WERI-Rb-1 (cell line): ENCODE measurements at regions not wholly inside any gene's neighbourhood (a gene's known extent, or its start where the extent isn't known, plus 50 kb on each side); places are given as distances from the start of the nearest gene placed in this dataset.

ENCODE experiments used
- DNase-seq: peaks from one replicate; pipeline ENCODE4 v3.0.0-alpha.2; 2020
- H3K27ac ChIP-seq: fragments of 250-450 bp; sonication (Bioruptor Pico); 2 replicates; pipeline ENCODE4 v1.5.1; 2020; ENCODE audit warnings: mild to moderate bottlenecking, moderate library complexity
- H3K27me3 ChIP-seq: fragments of 250-450 bp; sonication (Bioruptor Pico); 2 replicates; pipeline ENCODE4 v1.5.1; 2021; ENCODE audit warnings: mild to moderate bottlenecking, low read depth, moderate library complexity; ENCODE audit not compliant: insufficient read depth, severe bottlenecking
- H3K36me3 ChIP-seq: fragments of 250-450 bp; sonication (Bioruptor Pico); 2 replicates; pipeline ENCODE4 v1.5.1; 2020; ENCODE audit warnings: mild to moderate bottlenecking, moderate library complexity
- H3K4me3 ChIP-seq: 2 replicates; pipeline ENCODE4 v1.5.1; 2011; ENCODE audit warnings: low read depth, mild to moderate bottlenecking, control low read depth, low read length
- H3K9me3 ChIP-seq: fragments of 250-450 bp; sonication (Bioruptor Pico); 2 replicates; pipeline ENCODE4 v1.5.1; 2021; ENCODE audit warnings: mild to moderate bottlenecking, moderate library complexity; ENCODE audit not compliant: severe bottlenecking
- TF ChIP-seq, protein P1 (sequence below): IDR thresholded peaks from 2 replicates; pipeline ENCODE4 v1.5.1; 2011; ENCODE audit warnings: low read depth, mild to moderate bottlenecking, control low read depth, inconsistent platforms, low read length

DNA sequence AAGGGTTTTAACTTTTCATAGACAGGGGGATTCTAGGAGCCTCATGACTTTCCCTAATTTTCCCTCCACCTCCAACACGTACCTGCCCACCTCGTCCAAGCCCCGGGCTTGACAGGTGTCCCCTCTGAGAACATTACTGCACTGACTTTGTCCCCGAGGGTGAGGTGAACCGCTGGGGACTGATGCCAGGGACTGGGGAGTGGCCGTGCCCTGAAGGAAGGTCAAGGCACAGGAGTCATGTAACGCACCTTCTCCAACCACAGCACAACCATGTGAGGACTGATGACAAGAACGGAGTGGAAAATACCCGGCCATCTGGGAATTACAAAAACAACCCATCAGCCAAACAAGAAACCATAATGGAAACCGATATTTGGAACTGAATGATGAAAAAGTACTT is 214.7 kb upstream of the C14orf180 start:
- H3K4me3 ChIP-seq: no peak overlapping the region
- H3K27me3 ChIP-seq: no peaks in the 10 kb centered on the region
- no peak for DNase-seq
- TF ChIP-seq, protein P1, sequence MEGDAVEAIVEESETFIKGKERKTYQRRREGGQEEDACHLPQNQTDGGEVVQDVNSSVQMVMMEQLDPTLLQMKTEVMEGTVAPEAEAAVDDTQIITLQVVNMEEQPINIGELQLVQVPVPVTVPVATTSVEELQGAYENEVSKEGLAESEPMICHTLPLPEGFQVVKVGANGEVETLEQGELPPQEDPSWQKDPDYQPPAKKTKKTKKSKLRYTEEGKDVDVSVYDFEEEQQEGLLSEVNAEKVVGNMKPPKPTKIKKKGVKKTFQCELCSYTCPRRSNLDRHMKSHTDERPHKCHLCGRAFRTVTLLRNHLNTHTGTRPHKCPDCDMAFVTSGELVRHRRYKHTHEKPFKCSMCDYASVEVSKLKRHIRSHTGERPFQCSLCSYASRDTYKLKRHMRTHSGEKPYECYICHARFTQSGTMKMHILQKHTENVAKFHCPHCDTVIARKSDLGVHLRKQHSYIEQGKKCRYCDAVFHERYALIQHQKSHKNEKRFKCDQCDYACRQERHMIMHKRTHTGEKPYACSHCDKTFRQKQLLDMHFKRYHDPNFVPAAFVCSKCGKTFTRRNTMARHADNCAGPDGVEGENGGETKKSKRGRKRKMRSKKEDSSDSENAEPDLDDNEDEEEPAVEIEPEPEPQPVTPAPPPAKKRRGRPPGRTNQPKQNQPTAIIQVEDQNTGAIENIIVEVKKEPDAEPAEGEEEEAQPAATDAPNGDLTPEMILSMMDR: no peak
- no peaks in the 10 kb centered on the region for H3K36me3 ChIP-seq
- peaks cover 2% of the 10 kb centered on the region for H3K9me3 ChIP-seq
- no peak overlapping the region for H3K27ac ChIP-seq

DNA sequence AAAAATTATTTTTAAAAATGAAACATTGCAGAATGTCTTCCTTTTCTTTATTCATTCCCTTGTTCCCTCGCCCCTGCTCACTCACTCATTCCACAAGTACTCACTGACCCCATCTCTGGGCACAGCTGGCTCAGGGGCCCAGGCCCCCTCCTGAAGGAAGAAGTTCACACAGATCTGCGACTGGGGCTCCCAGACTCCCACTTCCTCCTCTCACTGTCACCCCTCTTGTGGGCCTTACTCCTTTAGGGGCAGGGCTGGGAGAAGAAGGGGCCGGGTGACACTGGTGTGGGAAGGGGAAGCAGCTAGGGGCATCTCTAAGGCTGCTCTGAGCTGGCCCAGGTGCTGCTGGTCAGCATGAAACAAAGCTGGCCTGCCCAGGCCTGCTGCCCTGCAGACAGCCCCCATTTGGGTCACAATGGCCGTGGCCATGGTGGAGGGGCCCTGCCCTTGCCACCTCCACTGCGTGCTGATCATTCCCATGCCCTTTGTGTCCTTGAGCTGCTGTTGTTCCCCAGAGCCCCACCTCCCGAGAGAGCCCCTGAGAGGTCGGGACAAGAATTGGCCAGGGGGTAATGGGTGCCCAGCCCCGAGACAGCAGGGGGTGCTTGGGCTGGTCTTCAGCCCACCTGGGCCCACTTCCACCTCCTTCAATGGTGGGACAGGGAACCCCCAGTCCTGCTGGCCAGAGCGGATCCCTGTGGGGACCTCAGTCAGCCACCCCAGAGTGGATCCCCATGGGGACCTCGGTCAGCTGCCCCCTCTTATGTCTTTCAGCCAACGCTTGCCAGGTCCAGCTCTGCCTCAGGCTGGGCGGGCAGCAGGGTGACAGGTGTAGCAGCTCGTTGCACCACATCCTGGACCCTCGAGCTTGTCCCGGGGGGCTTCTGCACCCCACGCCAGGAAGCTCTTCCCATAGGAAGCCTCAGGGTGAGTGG is 212.4 kb upstream of the C14orf180 start:
- TF ChIP-seq, protein P1: no peak
- DNase-seq: no peak
- H3K27me3 ChIP-seq: no peaks in the 10 kb centered on the region

DNA sequence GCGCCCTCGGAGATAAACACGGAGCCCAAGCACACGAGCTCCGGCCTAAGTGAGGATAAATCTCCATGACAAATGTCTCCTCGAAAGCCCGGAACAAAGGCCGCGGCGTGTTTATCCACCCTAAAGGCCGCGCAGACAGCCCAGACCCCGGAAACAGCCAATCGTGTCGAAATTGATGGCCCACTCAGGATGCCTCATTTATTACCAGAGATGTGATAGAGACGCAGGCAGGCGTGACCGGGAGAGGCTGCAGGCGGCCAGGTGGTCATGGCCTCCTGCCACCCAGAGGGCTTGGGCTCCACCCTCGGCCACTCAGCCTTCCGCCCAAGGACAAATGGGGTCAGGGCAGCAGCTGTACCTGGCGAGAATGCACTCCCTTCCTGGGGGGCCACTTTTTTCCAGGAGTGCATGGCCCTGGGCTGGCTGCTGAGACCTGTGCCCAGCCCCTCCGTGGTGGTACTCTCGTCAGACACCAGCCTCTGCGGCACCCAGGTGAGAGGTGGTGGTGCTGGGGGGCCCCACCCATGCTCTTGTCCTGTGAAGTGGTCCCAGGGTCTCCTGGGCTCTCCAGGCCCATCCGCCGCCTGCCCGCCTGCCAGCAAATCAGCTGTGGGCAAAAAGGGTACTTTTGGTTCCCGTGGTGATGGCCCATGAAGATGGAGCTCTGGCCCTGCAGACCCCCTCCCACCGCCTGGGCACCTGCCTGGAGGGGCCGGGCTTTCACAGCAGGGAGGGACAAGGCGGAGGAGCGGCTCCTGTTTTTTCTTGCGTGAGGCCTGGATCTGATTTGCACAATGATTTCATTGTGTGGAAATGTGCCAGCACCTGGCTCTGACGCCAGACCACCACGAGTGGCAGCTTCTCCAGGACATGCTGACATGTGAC is 211.5 kb upstream of the C14orf180 start:
- H3K36me3 ChIP-seq: no peaks in the 10 kb centered on the region
- no peak overlapping the region for H3K27ac ChIP-seq
- H3K27me3 ChIP-seq: no peaks in the 10 kb centered on the region
- no peak for DNase-seq
- H3K9me3 ChIP-seq: peaks cover 2% of the 10 kb centered on the region
- H3K4me3 ChIP-seq: no peak overlapping the region
- TF ChIP-seq, protein P1: no peak

More for the DNA sequence above, 212.4 kb upstream of the C14orf180 start:
- Histone ChIP-seq H3K27ac (no peak overlapping the region), H3K36me3 (no peaks in the 10 kb centered on the region), H3K4me3 (no peak overlapping the region), H3K9me3 (peaks cover 2% of the 10 kb centered on the region)

DNA sequence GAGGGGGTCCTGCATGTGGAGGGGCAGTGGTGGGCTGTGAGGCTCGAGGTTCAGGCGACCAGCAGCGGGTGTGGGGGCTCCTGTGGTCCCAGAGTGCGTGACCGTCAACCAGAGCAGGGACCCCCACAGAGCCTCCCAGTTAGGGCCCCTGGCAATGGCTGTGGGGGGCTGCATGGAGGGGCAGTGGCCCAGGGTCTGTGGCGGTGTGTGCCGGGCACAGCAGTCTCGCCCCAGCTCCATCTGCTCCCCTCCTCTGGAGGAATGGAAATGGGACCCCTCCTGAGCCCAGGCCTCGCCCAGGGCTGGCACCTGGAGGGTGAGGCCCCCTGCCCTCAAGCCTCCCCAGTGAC is 210.8 kb upstream of the C14orf180 start:
- no peaks in the 10 kb centered on the region for H3K27me3 ChIP-seq
- H3K4me3 ChIP-seq: no peak overlapping the region
- H3K36me3 ChIP-seq: no peaks in the 10 kb centered on the region
- no peak overlapping the region for H3K27ac ChIP-seq
- no peak for DNase-seq
- H3K9me3 ChIP-seq: peaks cover 2% of the 10 kb centered on the region
- TF ChIP-seq, protein P1: no peak

DNA sequence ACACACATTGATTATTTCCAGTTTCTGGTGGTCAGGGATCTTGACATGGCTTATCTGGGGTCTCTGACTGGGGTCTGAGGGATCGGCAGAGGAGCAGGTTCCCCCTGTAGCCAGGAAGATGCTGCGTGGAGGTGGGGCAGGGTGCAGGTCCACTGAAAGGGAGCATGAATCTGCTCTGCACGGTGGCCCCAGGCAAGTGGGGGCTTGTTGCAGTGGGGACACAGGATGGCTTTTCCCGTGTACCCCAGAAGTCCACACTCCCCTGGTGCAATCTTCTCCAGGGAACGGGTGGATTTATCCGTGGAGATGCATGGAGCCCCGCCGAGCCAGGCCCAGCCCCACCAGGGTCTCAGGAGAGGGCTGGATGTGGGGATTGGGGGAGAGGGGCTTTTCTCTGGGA is 210.4 kb upstream of the C14orf180 start:
- Histone ChIP-seq H3K9me3 (peaks cover 2% of the 10 kb centered on the region), H3K27me3 (no peaks in the 10 kb centered on the region), H3K4me3 (no peak overlapping the region), H3K36me3 (no peaks in the 10 kb centered on the region), H3K27ac (no peak overlapping the region)
- TF ChIP-seq, protein P1: no peak
- DNase-seq: no peak
